Activated CD4-positive, alpha-beta memory T cell treated with anti-CD3 and anti-CD28 coated beads for 36 hours (primary cell): ENCODE measurements at regions not wholly inside any gene's neighbourhood (a gene's known extent, or its start where the extent isn't known, plus 50 kb on each side); places are given as distances from the start of the nearest gene placed in this dataset.

Source experiments
- CTCF ChIA-PET: fragments of 350-600 bp; sonication (Branson Sonifier 250); formaldehyde crosslinking; loops from one replicate; lab custom pipeline; 2021; ENCODE audit warnings: antibody characterized with exemption, inconsistent platforms; lab: Charles Lee
- POLR2A ChIA-PET: fragments of 350-600 bp; sonication (Branson Sonifier 250); formaldehyde crosslinking; loops from one replicate; lab custom pipeline; 2021; ENCODE audit warnings: antibody characterized with exemption; lab: Charles Lee
- DNase-seq: peaks from one replicate; pipeline ENCODE4 v3.0.0-alpha.2; 2020
- H3K27ac Mint-ChIP-seq: one replicate; pipeline ENCODE4 v1.8.0; 2021; ENCODE audit warnings: mixed read lengths
- H3K27me3 Mint-ChIP-seq: one replicate; pipeline ENCODE4 v1.8.0; 2021; ENCODE audit warnings: mixed read lengths
- H3K36me3 Mint-ChIP-seq: one replicate; pipeline ENCODE4 v1.8.0; 2021; ENCODE audit warnings: mixed read lengths
- H3K4me1 Mint-ChIP-seq: one replicate; pipeline ENCODE4 v1.8.0; 2021; ENCODE audit warnings: low read depth, mixed read lengths
- H3K4me3 Mint-ChIP-seq: one replicate; pipeline ENCODE4 v1.8.0; 2021; ENCODE audit warnings: mild to moderate bottlenecking, mixed read lengths
- H3K9me3 Mint-ChIP-seq: one replicate; pipeline ENCODE4 v1.8.0; 2021; ENCODE audit warnings: mixed read lengths
- intact Hi-C: fragments of 100-400 bp; cut with micrococcal nuclease; formaldehyde crosslinking; loops from one replicate; pipeline ENCODE4 v1.15.1; 2023

GRCh38 chr2:9681427-9681817, 50.6 kb upstream of the YWHAQ start:
- Mint-ChIP-seq H3K9me3 (no peaks in the 10 kb centered on the region), H3K27me3 (no peaks in the 10 kb centered on the region), H3K4me3 (no peak overlapping the region), H3K36me3 (no peaks in the 10 kb centered on the region), H3K4me1 (peaks cover 12% of the 10 kb centered on the region), H3K27ac (peak overlapping the region; percentile 74)
- ChIA-PET POLR2A (interaction anchor here (0.7 kb wide), 1 partner anchor 26 kb away, joined by 4 read pairs; no protein-coding TSS in a partner anchor), CTCF (interaction anchor here (0.9 kb wide), 1 partner anchor 88 kb away, joined by 3 read pairs; no protein-coding TSS in a partner anchor)
- intact Hi-C loops: no loop called here
- peak; percentile 39 for DNase-seq

GRCh38 chr2:9685637-9686036, 54.8 kb upstream of the YWHAQ start:
- H3K27ac Mint-ChIP-seq: no peak overlapping the region
- ChIA-PET POLR2A (no interaction called here), CTCF (no interaction called here)
- no peaks in the 10 kb centered on the region for H3K9me3 Mint-ChIP-seq
- H3K4me1 Mint-ChIP-seq: peaks cover 16% of the 10 kb centered on the region
- H3K36me3 Mint-ChIP-seq: no peaks in the 10 kb centered on the region
- H3K4me3 Mint-ChIP-seq: no peak overlapping the region
- DNase-seq: no peak
- H3K27me3 Mint-ChIP-seq: no peaks in the 10 kb centered on the region
- intact Hi-C loops: no loop called here

- ChIA-PET POLR2A (no interaction called here), CTCF (no interaction called here)
- H3K4me1 Mint-ChIP-seq: peaks cover 14% of the 10 kb centered on the region
- no peaks in the 10 kb centered on the region for H3K36me3 Mint-ChIP-seq
- intact Hi-C loops: no loop called here
- no peaks in the 10 kb centered on the region for H3K9me3 Mint-ChIP-seq
- H3K27ac Mint-ChIP-seq: no peak overlapping the region
- H3K27me3 Mint-ChIP-seq: no peaks in the 10 kb centered on the region
- DNase-seq: no peak
- no peak overlapping the region for H3K4me3 Mint-ChIP-seq
Observed at GRCh38 chr2:9686061-9686460, 55.3 kb upstream of the YWHAQ start.

GRCh38 chr2:9690252-9690651, 59.5 kb upstream of the YWHAQ start:
- no peak overlapping the region for H3K4me3 Mint-ChIP-seq
- peaks cover 29% of the 10 kb centered on the region for H3K4me1 Mint-ChIP-seq
- ChIA-PET POLR2A (interaction anchor here (1.0 to 1.1 kb wide), 2 partner anchors 35 to 62 kb away, joined by 3 read pairs; no protein-coding TSS in a partner anchor), CTCF (interaction anchor here (0.6 kb wide), 1 partner anchor 178 kb away, joined by 3 read pairs; no protein-coding TSS in a partner anchor)
- H3K9me3 Mint-ChIP-seq: no peaks in the 10 kb centered on the region
- no peaks in the 10 kb centered on the region for H3K36me3 Mint-ChIP-seq
- H3K27ac Mint-ChIP-seq: no peak overlapping the region
- intact Hi-C loops: no loop called here
- H3K27me3 Mint-ChIP-seq: no peaks in the 10 kb centered on the region
- DNase-seq: no peak

- Mint-ChIP-seq H3K4me3 (no peak overlapping the region), H3K27ac (no peak overlapping the region), H3K27me3 (no peaks in the 10 kb centered on the region), H3K36me3 (no peaks in the 10 kb centered on the region), H3K4me1 (peaks cover 29% of the 10 kb centered on the region), H3K9me3 (no peaks in the 10 kb centered on the region)
- ChIA-PET CTCF (no interaction called here), POLR2A (interaction anchor here (1.1 kb wide), 1 partner anchor 63 kb away, joined by 3 read pairs; no protein-coding TSS in a partner anchor)
- intact Hi-C loops: no loop called here
- no peak for DNase-seq
Observed at GRCh38 chr2:9690716-9691498, 60.1 kb upstream of the YWHAQ start.

GRCh38 chr2:9692456-9693195, 61.8 kb upstream of the YWHAQ start:
- Mint-ChIP-seq H3K4me3 (no peak overlapping the region), H3K27me3 (no peaks in the 10 kb centered on the region), H3K4me1 (peaks cover 34% of the 10 kb centered on the region), H3K27ac (peak overlapping the region; percentile 56), H3K36me3 (no peaks in the 10 kb centered on the region), H3K9me3 (no peaks in the 10 kb centered on the region)
- CTCF ChIA-PET: interaction anchor here (0.9 to 1.5 kb wide), 3 partner anchors 16 to 78 kb away, joined by 4 to 7 read pairs (median 4); no protein-coding TSS in a partner anchor
- POLR2A ChIA-PET: interaction anchor here (0.6 to 2.0 kb wide), 8 partner anchors 11 to 268 kb away, joined by 3 to 8 read pairs (median 4); partner anchors contain the start of gene YWHAQ
- DNase-seq: peak; percentile 48
- intact Hi-C loops: no loop called here

- H3K27me3 Mint-ChIP-seq: no peaks in the 10 kb centered on the region
- intact Hi-C loops: no loop called here
- POLR2A ChIA-PET: interaction anchor here (0.7 to 2.0 kb wide), 7 partner anchors 10 to 269 kb away, joined by 3 to 8 read pairs (median 4); partner anchors contain the start of gene YWHAQ
- no peaks in the 10 kb centered on the region for H3K36me3 Mint-ChIP-seq
- CTCF ChIA-PET: interaction anchor here (0.9 to 1.5 kb wide), 3 partner anchors 16 to 77 kb away, joined by 4 to 7 read pairs (median 4); no protein-coding TSS in a partner anchor
- no peak overlapping the region for H3K4me3 Mint-ChIP-seq
- DNase-seq: peak; percentile 74
- no peaks in the 10 kb centered on the region for H3K9me3 Mint-ChIP-seq
- H3K27ac Mint-ChIP-seq: peak overlapping the region; percentile 21
- peaks cover 39% of the 10 kb centered on the region for H3K4me1 Mint-ChIP-seq
Observed at GRCh38 chr2:9693196-9693491, 62.3 kb upstream of the YWHAQ start.

- intact Hi-C loops: no loop called here
- Mint-ChIP-seq H3K4me1 (peaks cover 42% of the 10 kb centered on the region), H3K4me3 (no peak overlapping the region), H3K9me3 (no peaks in the 10 kb centered on the region), H3K36me3 (no peaks in the 10 kb centered on the region), H3K27ac (no peak overlapping the region), H3K27me3 (no peaks in the 10 kb centered on the region)
- ChIA-PET POLR2A (interaction anchor here (1.0 to 2.0 kb wide), 3 partner anchors 10 to 269 kb away, joined by 3 to 5 read pairs (median 4); no protein-coding TSS in a partner anchor), CTCF (interaction anchor here (1.1 to 1.5 kb wide), 2 partner anchors 76 to 77 kb away, joined by 4 to 7 read pairs; no protein-coding TSS in a partner anchor)
- DNase-seq: no peak
Observed at GRCh38 chr2:9693646-9694045, 62.8 kb upstream of the YWHAQ start.

GRCh38 chr2:9694661-9695234, 64.0 kb upstream of the YWHAQ start:
- intact Hi-C loops: no loop called here
- ChIA-PET POLR2A (interaction anchor here (0.9 to 1.2 kb wide), 2 partner anchors 9 to 39 kb away, joined by 3 to 5 read pairs; no protein-coding TSS in a partner anchor), CTCF (no interaction called here)
- Mint-ChIP-seq H3K9me3 (no peaks in the 10 kb centered on the region), H3K4me3 (no peak overlapping the region), H3K4me1 (peaks cover 51% of the 10 kb centered on the region), H3K27me3 (no peaks in the 10 kb centered on the region), H3K36me3 (no peaks in the 10 kb centered on the region), H3K27ac (no peak overlapping the region)
- no peak for DNase-seq

GRCh38 chr2:9695941-9696340, 65.1 kb upstream of the YWHAQ start:
- POLR2A ChIA-PET: no interaction called here
- CTCF ChIA-PET: interaction anchor here (0.6 kb wide), 1 partner anchor 22 kb away, joined by 3 read pairs; no protein-coding TSS in a partner anchor
- Mint-ChIP-seq H3K4me1 (peaks cover 54% of the 10 kb centered on the region), H3K27me3 (peaks cover 3% of the 10 kb centered on the region), H3K9me3 (no peaks in the 10 kb centered on the region), H3K4me3 (no peak overlapping the region), H3K36me3 (no peaks in the 10 kb centered on the region), H3K27ac (no peak overlapping the region)
- intact Hi-C loops: no loop called here
- no peak for DNase-seq

GRCh38 chr2:9696731-9697130, 65.9 kb upstream of the YWHAQ start:
- ChIA-PET POLR2A (interaction anchor here (1.2 kb wide), 1 partner anchor 67 kb away, joined by 3 read pairs; no protein-coding TSS in a partner anchor), CTCF (no interaction called here)
- DNase-seq: no peak
- H3K27ac Mint-ChIP-seq: no peak overlapping the region
- no peaks in the 10 kb centered on the region for H3K36me3 Mint-ChIP-seq
- H3K4me1 Mint-ChIP-seq: peaks cover 54% of the 10 kb centered on the region
- no peaks in the 10 kb centered on the region for H3K9me3 Mint-ChIP-seq
- H3K27me3 Mint-ChIP-seq: peaks cover 3% of the 10 kb centered on the region
- intact Hi-C loops: no loop called here
- no peak overlapping the region for H3K4me3 Mint-ChIP-seq
